Activated gamma-delta T cell treated with Interleukin-2 at 50 U/mL for 16 hours (primary cell): ENCODE measurements at regions not wholly inside any gene's neighbourhood (a gene's known extent, or its start where the extent isn't known, plus 50 kb on each side); places are given as distances from the start of the nearest gene placed in this dataset.

Source experiments
- DNase-seq: peaks from one replicate; pipeline ENCODE4 v3.0.0-alpha.2; 2020

DNA sequence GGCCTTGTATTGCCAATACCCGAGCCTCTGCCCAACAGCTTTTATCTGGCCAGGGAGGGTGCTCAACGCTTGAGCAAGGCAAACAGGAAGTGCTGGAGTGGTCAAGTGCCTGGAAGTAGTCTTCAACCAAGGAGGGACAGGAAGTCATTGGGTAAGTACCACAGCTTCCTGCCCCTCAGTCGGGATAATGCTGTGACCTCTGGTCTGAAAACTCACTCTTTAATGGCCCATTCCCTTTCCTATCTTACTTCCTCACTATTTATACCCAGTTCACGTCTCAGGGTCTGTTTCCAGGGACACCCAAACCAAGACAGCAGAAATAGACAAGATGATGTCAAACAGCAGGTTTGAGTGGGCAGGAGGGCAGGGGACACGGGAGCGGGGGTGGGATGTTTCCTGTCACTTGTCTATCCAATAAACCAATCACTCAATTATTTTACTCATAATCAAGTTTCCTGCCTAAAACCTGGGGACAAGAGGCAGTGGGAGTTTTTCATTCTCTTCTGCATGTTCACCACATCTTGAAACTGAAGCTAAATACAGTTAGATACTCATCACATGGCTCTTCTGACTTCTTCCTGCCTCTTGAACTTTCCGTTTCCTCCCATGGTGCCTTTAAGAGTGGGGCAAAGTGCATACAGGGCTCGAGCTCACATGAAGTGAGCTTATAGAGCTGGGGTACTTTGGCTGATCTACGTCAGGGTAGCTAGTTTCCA is 68.9 kb upstream of the CAB39 start:
- no peak for DNase-seq

- no peak for DNase-seq
These were observed 68.2 kb upstream of the CAB39 start for GRCh38 chr2:230644356-230644935.

DNA sequence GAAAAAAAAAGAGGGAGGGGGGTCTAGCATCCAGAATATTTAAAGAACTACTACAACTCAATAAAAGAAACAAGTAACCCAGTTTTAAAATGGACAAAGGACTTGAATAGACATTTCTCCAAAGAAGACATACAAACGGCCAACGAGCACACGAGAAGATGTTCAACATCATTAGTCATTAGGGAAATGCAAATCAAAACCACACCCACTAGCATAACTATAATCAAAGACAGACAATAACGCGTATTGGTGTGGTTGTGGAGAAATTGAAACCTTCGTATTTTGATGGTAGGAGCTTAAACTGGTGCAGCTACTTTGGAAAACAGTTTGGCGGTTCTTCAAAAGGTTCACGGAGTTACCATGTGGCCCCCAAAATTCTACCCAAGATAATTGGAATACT is 64.3 kb upstream of the CAB39 start:
- no peak for DNase-seq

DNA sequence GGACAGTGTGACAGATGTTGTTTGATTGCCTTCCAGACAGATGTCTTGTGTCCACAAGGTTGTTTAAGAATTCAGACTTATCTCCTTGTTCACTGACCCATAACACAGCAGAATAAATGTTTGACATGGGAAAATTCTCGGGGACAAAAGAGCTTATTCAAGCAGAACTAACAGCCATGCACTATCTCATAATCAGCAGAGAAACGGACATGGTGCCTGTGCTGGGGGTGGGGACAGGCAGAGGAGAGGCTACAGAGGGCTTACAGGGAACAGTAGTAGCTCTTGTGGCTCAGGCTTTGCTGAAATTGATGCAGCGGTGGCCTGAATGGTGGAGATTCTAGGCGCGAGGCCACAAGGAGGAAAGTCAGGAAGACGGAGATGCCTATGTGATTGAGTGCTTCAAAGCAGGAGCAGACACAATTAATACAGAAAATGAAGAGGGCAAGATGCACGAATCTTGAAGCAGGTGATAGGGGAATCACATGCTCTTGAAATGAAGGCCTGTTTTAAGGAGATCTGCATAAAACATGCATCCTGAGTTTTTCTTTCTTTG is 62.0 kb upstream of the CAB39 start:
- DNase-seq, result no peak

GRCh38 chr2:230654057-230654456 is 58.6 kb upstream of the CAB39 start:
- no peak for DNase-seq

DNA sequence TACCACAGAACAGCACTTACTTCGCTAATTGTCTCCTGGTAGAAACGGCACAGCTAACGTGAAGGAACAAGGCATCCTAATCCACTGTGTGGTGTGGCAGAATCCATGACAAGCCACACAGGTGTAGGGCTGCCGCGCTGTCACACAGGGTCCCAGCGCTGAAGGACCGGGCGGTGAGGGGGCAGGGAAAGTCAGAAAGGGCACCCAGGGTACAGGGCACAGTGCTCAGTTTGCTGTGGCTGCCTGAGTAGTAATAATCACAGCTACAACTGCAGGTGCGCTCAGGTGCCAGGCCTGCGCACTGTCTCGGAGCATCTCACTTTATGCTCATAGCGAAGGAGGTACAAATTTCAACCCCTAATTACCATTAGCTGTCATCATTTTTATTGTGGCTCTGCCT is 55.2 kb upstream of the CAB39 start:
- DNase-seq, result no peak

DNA sequence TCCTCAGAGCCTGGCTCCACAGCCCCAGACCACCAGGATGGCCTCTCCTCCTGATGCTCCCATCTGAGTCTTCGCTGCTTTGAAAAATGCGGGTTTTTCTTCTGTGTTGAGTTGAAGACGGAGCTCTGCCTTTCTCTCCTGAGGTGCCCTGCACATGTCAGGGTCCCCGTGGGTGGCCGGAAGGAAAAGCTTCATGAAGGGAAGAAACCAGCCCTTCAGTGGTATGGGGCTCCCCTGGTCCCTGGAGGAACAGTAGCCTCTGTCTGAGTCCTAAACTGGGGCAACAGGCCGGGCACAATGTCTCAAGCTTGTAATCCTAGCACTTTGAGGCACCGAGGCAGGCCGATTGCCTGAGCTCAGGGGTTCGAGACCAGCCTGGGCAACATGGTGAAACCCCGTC is 54.7 kb upstream of the CAB39 start:
- DNase-seq, result no peak

- DNase-seq, result no peak
These were observed 54.1 kb upstream of the CAB39 start for GRCh38 chr2:230658577-230658876.

DNA sequence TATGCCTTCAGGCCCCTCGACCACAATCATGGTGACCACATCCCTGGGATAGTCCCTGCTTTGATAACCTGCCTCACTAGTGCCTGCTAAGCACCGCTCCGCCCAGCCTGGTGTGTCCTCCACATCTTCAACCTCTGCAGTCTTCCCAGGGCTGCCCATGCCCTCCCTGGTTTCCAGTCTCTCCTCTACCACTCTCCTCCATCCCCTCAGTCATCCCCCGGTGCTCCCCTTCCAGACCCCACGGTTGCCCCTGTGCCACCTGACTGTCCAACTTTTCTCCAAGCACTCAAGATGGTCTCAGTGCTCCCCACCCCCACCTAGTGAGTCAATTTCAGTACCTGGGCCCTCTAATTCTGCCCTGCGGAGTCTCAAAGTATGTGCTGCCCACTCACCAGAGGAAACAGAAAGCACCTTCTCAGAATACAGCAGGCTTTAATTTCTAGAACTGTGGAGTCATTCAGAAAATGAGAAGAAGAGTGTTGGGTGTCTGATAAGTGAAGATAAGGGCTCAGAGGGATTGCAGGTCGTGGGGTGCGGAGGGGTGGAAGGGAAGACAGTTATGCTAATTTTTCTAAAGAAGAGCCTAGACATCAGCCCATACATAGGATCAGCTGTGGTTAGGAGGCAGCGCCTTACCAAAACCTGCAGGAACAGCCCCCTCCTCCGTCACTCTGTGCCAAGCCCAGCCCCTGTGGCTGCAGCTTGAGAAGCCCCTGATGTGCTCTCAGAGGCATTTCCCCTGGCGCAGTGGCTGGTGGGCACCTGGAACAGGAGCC is 53.6 kb upstream of the CAB39 start:
- no peak for DNase-seq

- DNase-seq, result peak; percentile 45
These were observed 52.2 kb upstream of the CAB39 start for GRCh38 chr2:230660294-230661060.

DNA sequence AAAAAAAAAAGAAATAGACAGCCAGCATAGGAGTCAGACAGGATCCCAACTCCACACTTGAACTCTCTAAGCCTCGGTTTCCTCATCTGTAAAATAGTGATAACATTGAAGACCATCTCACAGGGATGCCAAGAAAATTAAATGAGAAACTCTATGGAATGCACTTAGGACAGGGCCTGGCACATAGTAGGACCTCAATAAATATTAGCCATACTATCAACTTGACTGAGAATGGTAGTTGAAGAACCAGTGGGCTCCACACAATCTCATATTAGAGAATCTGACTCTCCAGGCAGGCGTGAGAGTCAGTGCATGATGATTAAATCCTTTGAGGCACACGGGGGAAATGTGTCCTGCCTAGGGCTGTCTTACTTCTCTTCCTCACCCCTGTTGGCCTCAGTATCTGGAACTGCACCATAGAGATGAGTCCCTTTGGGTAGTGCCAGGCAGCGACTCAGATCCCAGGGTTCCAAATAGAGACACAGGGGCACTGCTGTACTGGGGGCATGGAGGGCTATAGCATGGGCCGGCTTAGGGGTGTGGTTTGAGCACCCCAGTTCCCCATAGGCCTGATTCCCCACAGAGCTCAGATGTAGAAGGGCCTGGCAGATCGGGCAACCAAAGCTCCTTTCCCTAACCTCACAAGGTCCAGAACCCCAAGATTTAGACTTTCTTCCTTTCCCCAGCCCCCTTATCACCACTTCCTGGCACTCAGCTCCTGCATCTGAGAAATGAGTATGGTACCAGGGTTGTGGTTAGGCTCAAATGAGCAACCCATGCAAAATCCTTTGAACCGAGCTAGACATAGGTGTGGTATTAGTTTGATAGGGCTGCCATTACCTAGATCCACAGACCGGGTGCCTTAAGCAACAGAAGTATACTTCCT is 51.3 kb upstream of the CAB39 start:
- DNase-seq, result peak; percentile 38
